ENCODE measurements at regions not wholly inside any gene's neighbourhood (a gene's known extent, or its start where the extent isn't known, plus 50 kb on each side); places are given as distances from the start of the nearest gene placed in this dataset.

- Mint-ChIP-seq H3K27ac (no peak overlapping the region), H3K9me3 (ENCODE audit: insufficient read depth) (peaks cover 3% of the 10 kb centered on the region), H3K4me1 (peaks cover 18% of the 10 kb centered on the region), H3K27me3 (no peaks in the 10 kb centered on the region), H3K4me3 (no peak overlapping the region)
- Histone ChIP-seq H3K36me3 (replicated peaks in 1 of 2; ENCODE audit: control extremely low read depth in 1 of 2, control insufficient read depth in 1 of 2, extremely low read depth in 1 of 2, insufficient read depth in 2 of 2, low read length in 1 of 2) (no peaks in the 10 kb centered on the region), H3K79me2 (ENCODE audit: control insufficient read depth, insufficient read depth, low read length) (no peaks in the 10 kb centered on the region), H3K9ac (ENCODE audit: low read length) (no peak overlapping the region), H3K4me2 (replicated peaks; ENCODE audit: low read depth, low read length, poor library complexity, severe bottlenecking) (no peak overlapping the region), H3K4me1 (ENCODE audit: control insufficient read depth in 2 of 2, insufficient read depth in 2 of 2, low read length in 2 of 2) (peaks cover 12 to 14% of the 10 kb centered on the region in 2 donors), H2AFZ (ENCODE audit: insufficient read depth, low read depth, low read length, poor library complexity, severe bottlenecking) (no peak overlapping the region), H3K27ac (ENCODE audit: low read length in 2 of 2) (no peak overlapping the region), H3K27me3 (replicated peaks in 1 of 4; ENCODE audit: control extremely low read depth in 1 of 4, control insufficient read depth in 3 of 4, insufficient read depth in 4 of 4, low read length in 3 of 4) (no peaks in the 10 kb centered on the region), H4K20me1 (ENCODE audit: control insufficient read depth, insufficient read depth, low read length, poor library complexity, severe bottlenecking) (no peaks in the 10 kb centered on the region), H3K4me3 (ENCODE audit: control extremely low read depth in 1 of 5, extremely low read depth in 1 of 5, insufficient read depth in 1 of 5, low read depth in 2 of 5, low read length in 4 of 5) (no peak overlapping the region), H3K9me3 (ENCODE audit: control extremely low read depth in 1 of 3, control insufficient read depth in 2 of 3, insufficient read depth in 1 of 3, low read length in 2 of 3) (no peaks in the 10 kb centered on the region)
- TF ChIP-seq, protein P1, sequence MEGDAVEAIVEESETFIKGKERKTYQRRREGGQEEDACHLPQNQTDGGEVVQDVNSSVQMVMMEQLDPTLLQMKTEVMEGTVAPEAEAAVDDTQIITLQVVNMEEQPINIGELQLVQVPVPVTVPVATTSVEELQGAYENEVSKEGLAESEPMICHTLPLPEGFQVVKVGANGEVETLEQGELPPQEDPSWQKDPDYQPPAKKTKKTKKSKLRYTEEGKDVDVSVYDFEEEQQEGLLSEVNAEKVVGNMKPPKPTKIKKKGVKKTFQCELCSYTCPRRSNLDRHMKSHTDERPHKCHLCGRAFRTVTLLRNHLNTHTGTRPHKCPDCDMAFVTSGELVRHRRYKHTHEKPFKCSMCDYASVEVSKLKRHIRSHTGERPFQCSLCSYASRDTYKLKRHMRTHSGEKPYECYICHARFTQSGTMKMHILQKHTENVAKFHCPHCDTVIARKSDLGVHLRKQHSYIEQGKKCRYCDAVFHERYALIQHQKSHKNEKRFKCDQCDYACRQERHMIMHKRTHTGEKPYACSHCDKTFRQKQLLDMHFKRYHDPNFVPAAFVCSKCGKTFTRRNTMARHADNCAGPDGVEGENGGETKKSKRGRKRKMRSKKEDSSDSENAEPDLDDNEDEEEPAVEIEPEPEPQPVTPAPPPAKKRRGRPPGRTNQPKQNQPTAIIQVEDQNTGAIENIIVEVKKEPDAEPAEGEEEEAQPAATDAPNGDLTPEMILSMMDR (IDR thresholded peaks at IDR 0.05), result no peak
- TF ChIP-seq EZH2 (IDR thresholded peaks at IDR 0.05; ENCODE audit: borderline replicate concordance, insufficient read depth, low read depth, low read length, poor library complexity, severe bottlenecking), result no peak
- ChIA-PET CTCF (interaction anchor here (1.4 kb wide), 1 partner anchor 11 kb away, joined by 3 read pairs; no protein-coding TSS in a partner anchor), POLR2A (no interaction called here)
- intact Hi-C loops (cut with micrococcal nuclease), result no loop called here
- DNase-seq, result no peak
- no peak for ATAC-seq (ENCODE audit: low read depth)
- WGBS (ENCODE audit: insufficient coverage), result no CpG with 5 or more reads among the region's 1 CpG
These were observed 443.7 kb downstream of the BCL11A start for GRCh38 chr2:60109744-60110143.

GRCh38 chr2:60106836-60107529 lies 446.5 kb downstream of the BCL11A start:
- H3K36me3 ChIP-seq (replicated peaks in 1 of 2; ENCODE audit: control extremely low read depth in 1 of 2, control insufficient read depth in 1 of 2, extremely low read depth in 1 of 2, insufficient read depth in 2 of 2, low read length in 1 of 2), result no peaks in the 10 kb centered on the region
- H3K9me3 ChIP-seq (ENCODE audit: control extremely low read depth in 1 of 3, control insufficient read depth in 2 of 3, insufficient read depth in 1 of 3, low read length in 2 of 3), result no peaks in the 10 kb centered on the region
- H3K4me1 ChIP-seq (ENCODE audit: control insufficient read depth in 2 of 2, insufficient read depth in 2 of 2, low read length in 2 of 2), result peaks cover 18 to 21% of the 10 kb centered on the region in 2 donors
- H3K27ac ChIP-seq (ENCODE audit: low read length in 2 of 2), result no peak overlapping the region
- no peak overlapping the region for H2AFZ ChIP-seq (ENCODE audit: insufficient read depth, low read depth, low read length, poor library complexity, severe bottlenecking)
- no peaks in the 10 kb centered on the region for H3K27me3 Mint-ChIP-seq
- ChIA-PET CTCF (interaction anchor here (0.7 to 1.2 kb wide), 3 partner anchors 9 to 443 kb away, joined by 3 to 5 read pairs (median 3); no protein-coding TSS in a partner anchor), POLR2A (no interaction called here)
- no peaks in the 10 kb centered on the region for H3K27me3 ChIP-seq (replicated peaks in 1 of 4; ENCODE audit: control extremely low read depth in 1 of 4, control insufficient read depth in 3 of 4, insufficient read depth in 4 of 4, low read length in 3 of 4)
- peaks cover 23% of the 10 kb centered on the region for H3K4me1 Mint-ChIP-seq
- H3K4me3 Mint-ChIP-seq, result no peak overlapping the region
- TF ChIP-seq, protein P1 (IDR thresholded peaks at IDR 0.05), result no peak
- TF ChIP-seq EZH2 (IDR thresholded peaks at IDR 0.05; ENCODE audit: borderline replicate concordance, insufficient read depth, low read depth, low read length, poor library complexity, severe bottlenecking), result no peak
- peaks cover 3% of the 10 kb centered on the region for H3K9me3 Mint-ChIP-seq (ENCODE audit: insufficient read depth)
- no peak overlapping the region for H3K27ac Mint-ChIP-seq
- no peaks in the 10 kb centered on the region for H3K79me2 ChIP-seq (ENCODE audit: control insufficient read depth, insufficient read depth, low read length)
- intact Hi-C loops (cut with micrococcal nuclease), result no loop called here
- H3K4me2 ChIP-seq (replicated peaks; ENCODE audit: low read depth, low read length, poor library complexity, severe bottlenecking), result no peak overlapping the region
- no peak for ATAC-seq (ENCODE audit: low read depth)
- 90% methylated on average over 2 of the region's 2 CpGs for WGBS (ENCODE audit: insufficient coverage)
- no peak overlapping the region for H3K4me3 ChIP-seq (ENCODE audit: control extremely low read depth in 1 of 5, extremely low read depth in 1 of 5, insufficient read depth in 1 of 5, low read depth in 2 of 5, low read length in 4 of 5)
- H4K20me1 ChIP-seq (ENCODE audit: control insufficient read depth, insufficient read depth, low read length, poor library complexity, severe bottlenecking), result no peaks in the 10 kb centered on the region
- H3K9ac ChIP-seq (ENCODE audit: low read length), result no peak overlapping the region
- DNase-seq, result no peak
